Spleen (tissue), 7 donors: ENCODE measurements at regions not wholly inside any gene's neighbourhood (a gene's known extent, or its start where the extent isn't known, plus 50 kb on each side); places are given as distances from the start of the nearest gene placed in this dataset.

Experiments used
- CTCF ChIP-seq, 11 experiments: fragments of 200-600 bp in 7 of 11; fragments of 450-650 bp in 4 of 11; sonication (generic) in 4 of 11; IDR thresholded peaks in 8 of 11; conservative IDR thresholded peaks in 3 of 11; 1 replicate in 7 of 11; 2 replicates in 4 of 11; pipeline versions ENCODE4 v1.4.0 to v1.8.0; 2016 to 2021; ENCODE audit warnings: antibody characterized with exemption in 11 of 11, inconsistent platforms in 4 of 11, mild to moderate bottlenecking in 1 of 11
- POLR2AphosphoS5 ChIP-seq, 3 donors: sonication (generic); formaldehyde crosslinking; IDR thresholded peaks; one replicate each; pipeline ENCODE4 v1.5.1; 2017; ENCODE audit warnings: antibody characterized with exemption in 3 of 3
- donor health status: DM: no; HTN: no; CAD: no; lungs with moderate emphysema.
- donor health status: DM: no; HTN: no; CAD: no.
- donor health status: DM: no; HTN: no; CAD: no.

- no peak for TF ChIP-seq CTCF (IDR thresholded peaks at IDR 0.05 in 8 of 11, conservative IDR thresholded peaks at IDR 0.05 in 3 of 11)
- TF ChIP-seq POLR2AphosphoS5 (IDR thresholded peaks at IDR 0.05) = no peak
These were observed 56.2 kb upstream of the ABLIM1 start for GRCh38 chr10:114714281-114714741.
